ENCODE measurements at regions not wholly inside any gene's neighbourhood (a gene's known extent, or its start where the extent isn't known, plus 50 kb on each side); places are given as distances from the start of the nearest gene placed in this dataset.
"Not testable (repeated sequence)": the region's sequence is repeated elsewhere in the genome, so short reads cannot be mapped to it uniquely, and the experiment has no call there.

DNA sequence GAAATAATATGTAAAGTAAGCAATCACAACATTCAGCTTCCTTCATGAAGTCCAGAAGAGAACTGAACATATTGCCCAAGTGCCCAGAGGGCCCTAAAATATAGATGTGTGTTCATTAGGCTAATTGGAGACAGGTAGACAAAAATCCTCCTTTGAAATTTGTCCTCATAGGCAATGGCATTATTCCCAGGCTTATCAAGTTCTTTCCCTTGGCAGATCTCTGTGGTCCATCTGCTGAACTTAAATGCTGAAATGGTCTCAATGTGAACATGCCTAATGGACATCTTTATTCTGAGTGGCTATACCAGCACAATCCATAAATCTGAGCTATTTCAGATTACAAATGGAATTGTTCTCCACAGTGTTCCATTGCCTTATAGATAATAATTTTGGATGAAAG, 79.0 kb upstream of the BMP5 start:
- DNase-seq, result no peak

DNA sequence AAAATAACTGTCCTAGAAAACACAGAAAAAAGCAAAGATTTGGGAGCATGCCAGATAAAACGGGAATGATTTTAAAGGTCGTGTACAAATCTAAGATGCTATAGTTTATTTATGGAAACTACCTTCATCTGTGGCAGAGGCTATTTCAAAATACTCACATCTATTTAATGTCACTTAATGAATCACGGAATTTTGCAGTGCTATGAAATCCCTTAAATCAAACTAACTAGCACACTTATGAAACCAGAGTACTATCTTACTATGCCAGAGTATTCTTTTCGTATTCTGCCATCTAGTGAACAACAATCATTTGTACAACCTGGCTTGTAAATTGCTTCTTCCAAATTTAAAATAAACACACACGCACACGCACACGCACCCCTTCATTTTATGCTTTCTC, 77.9 kb upstream of the BMP5 start:
- DNase-seq, result no peak

DNA sequence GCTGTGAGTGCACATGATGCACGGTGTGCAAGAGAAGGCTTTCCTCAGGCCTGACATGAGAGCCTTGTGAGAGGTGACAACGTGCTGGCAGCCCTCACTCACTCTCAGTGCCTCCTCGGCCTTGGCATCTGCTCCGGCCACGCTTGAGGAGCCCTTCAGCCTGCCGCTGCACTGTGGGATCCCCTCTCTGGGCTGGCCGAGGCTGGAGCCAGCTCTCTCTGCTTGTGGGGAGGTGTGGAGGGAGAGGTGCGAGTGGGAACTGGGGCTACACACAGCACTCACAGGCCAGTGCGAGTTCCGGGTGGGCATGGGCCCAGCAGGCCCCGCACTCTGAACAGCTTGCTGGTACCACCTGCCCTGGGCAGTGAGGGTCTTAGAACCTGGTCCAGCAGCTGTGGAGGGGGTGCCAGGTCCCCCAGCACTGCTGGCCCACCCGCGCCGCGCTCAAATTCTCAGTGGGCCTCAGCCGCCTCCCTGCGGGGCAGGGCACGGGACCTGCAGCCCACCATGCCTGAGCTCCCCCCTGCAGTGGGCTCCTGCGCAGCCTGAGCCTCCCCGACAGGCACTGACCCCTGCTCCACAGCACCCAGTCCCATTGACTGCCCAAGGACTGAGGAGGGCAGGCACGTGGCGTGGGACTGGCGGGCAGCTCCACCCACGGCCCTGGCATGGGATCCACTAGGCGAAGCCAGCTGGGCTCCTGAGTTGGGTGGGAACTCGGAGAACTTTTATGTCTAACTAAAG, 74.9 kb upstream of the BMP5 start:
- DNase-seq, result no peak

DNA sequence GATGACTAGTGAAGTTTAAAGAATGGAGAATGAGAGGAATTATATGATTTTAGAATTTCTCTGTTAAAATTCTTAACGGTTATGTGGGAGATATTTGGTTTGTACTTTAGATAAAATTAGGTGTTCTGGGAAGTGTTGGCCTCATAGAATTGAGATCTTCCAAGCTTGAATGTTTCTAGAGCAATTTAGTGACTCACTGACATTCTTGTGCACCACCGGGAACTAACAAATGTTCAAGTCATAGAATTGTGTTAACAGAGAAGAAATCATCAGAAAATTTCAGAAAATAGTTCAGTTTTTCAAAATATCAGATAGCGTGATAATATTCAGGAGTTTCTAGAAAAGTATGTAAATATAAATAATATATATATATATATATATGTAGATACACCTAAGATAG, 67.9 kb upstream of the BMP5 start:
- no peak for DNase-seq

DNA sequence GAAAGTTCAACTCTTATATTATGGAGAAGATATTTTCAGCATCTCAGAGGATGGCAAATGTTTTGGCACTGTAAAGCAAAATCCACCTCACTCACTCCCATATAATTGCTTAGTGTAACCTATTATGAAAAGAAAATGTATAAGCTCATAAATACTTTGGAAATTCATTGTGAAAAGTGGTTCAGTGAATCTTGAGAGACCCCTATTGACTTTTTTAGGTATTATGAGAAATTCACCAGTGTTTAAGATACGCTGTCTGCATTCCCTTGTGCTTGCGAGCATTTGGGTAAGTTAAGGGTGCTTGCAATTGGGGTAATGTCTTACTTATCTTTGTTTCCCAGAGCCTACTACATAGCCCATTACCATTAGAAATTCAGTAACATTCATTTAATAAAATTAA, 66.3 kb upstream of the BMP5 start:
- no peak for DNase-seq

DNA sequence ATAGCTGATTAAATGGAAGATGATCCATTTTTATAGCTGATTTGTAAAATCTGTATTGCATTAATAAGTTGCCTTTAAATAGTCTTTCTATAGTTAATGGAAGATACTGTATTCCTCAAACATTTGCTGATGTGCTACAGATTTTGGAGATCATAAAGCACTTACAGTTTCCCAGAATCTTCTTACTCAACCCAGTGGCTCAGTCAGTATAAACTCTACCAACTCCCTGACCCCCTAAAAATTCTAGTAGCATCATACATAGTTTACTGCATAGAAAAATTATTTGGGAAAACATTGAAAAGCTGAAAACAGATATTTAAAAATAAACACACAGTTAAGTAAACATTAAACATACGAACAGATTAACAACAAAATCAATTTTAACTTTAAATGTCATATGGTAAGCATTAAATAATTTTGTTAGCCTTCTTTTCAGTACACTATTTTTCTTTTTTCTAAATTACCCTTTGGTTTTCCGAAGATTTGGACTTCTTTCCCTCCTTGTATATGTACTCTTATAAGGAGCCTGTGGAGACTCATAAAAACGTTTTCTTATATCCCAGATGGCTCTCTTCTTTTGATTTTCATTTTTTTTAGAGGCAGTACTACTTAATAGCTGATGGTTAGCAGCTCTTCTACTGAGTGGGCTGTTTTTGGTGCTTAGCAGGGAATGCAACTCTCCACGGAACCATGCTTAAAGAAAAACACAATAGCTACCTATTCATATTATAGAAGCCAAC, 62.7 kb upstream of the BMP5 start:
- DNase-seq, result no peak

DNA sequence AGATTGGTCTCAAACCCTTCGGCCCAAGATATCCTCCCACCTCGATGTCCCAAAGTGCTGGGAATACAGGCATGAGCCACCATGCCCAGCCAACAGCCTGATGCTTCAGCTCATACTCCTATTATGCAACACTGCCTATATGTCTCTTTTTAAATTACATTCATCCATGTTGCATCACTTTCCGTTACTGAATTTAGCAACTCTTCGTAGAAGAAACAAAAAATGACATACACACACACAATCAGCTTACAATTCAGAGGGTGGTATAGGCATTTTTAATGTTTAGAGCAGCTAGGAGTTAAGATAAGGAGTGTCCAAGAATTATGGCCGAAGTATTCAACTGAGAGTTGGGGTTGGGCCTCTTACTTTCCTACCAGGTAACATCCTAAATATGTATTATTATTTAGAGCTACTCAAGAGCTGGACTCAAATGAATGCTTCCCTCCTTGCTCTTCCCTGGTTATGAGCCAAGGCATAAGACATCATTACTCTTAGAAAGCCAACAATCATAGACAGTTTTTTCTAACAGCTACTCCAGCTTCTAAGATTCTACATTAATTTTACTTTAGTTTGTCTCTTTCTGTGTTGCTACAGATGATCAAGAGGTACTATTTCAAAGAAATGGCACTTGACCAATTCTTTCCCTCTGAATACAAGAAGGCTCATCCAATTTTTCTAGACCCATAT, 62.0 kb upstream of the BMP5 start:
- no peak for DNase-seq

DNA sequence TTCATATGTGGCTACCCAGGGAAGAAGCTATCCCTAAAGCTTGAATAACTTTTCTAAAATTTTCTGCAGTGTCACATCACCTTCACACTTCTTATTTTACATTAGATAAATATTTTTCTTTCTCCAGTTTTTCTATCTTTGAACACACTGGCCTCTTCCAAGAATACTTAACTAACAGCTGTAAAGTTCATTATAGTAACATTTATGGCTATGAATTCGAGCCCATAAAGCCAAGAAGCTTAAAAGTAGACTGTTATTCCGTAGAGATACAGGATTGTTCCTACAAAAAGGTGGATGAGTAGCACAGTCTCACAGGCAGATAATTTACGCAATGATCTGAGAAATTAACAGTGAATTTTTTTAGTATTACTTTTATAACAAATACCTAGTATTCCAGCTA, 55.7 kb upstream of the BMP5 start:
- DNase-seq, result no peak

DNA sequence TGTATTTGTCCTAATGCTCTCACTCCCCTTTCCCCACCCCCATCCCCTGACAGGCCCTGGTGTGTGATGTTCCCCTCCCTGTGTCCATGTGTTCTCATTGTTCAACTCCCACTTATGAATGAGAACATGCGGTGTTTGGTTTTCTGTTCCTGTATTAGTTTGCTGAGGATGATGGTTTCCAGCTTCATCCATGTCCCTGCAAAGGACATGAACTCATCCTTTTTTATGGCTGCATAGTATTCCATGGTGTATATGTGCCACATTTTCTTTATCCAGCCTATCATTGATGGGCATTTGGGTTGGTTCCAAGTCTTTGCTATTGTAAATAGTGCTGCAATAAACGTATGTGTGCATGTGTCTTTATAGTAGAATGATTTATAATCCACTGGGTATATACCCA, 52.3 kb upstream of the BMP5 start:
- not testable (repeated sequence) for DNase-seq

DNA sequence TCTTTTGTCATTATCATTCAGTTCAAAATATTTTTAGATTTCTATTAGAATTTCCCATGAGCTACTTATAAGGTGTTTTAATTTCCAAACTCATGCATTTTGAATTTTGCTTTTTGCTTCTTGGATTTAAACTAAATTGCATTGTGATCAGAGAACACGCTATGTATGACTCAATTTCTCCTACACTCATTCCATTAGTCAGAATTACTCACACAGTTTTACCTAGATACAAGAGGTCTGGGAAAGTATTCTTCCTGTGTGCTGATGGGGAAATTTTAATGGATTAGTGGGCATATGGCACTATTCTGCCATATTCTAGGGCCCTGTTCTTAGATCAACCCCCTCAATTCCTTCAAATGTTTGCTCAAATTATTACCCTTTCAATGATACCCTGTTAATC, 49.9 kb upstream of the BMP5 start:
- DNase-seq, result no peak
